Skin of body (tissue), 1 donor: ENCODE measurements at regions not wholly inside any gene's neighbourhood (a gene's known extent, or its start where the extent isn't known, plus 50 kb on each side); places are given as distances from the start of the nearest gene placed in this dataset.
"Not testable (repeated sequence)": the region's sequence is repeated elsewhere in the genome, so short reads cannot be mapped to it uniquely, and the experiment has no call there.

ENCODE experiments used
- DNase-seq: peaks from one replicate; lab custom pipeline; 2025; lab: John Stamatoyannopoulos, UW

GRCh38 chr9:7739595-7739994 lies 60.0 kb downstream of the DMAC1 start:
- no peak for DNase-seq

GRCh38 chr9:7735311-7735710 lies 64.3 kb downstream of the DMAC1 start:
- DNase-seq = no peak

GRCh38 chr9:7730164-7730445 lies 69.5 kb downstream of the DMAC1 start:
- no peak for DNase-seq

GRCh38 chr9:7729371-7730163 lies 70.0 kb downstream of the DMAC1 start:
- DNase-seq = no peak

- no peak for DNase-seq
Observed at GRCh38 chr9:7721291-7721690, 78.3 kb downstream of the DMAC1 start.

- not testable (repeated sequence) for DNase-seq
Observed at GRCh38 chr9:7713088-7713487, 86.5 kb downstream of the DMAC1 start.

- DNase-seq = no peak
Observed at GRCh38 chr9:7710686-7711085, 88.9 kb downstream of the DMAC1 start.

- no peak for DNase-seq
Observed at GRCh38 chr9:7707934-7708333, 91.6 kb downstream of the DMAC1 start.

GRCh38 chr9:7704543-7704942 lies 95.0 kb downstream of the DMAC1 start:
- DNase-seq = no peak

GRCh38 chr9:7691909-7692308 lies 107.7 kb downstream of the DMAC1 start:
- DNase-seq = no peak

GRCh38 chr9:7690014-7690413 lies 109.6 kb downstream of the DMAC1 start:
- no peak for DNase-seq

GRCh38 chr9:7688626-7689025 lies 111.0 kb downstream of the DMAC1 start:
- DNase-seq = no peak

- DNase-seq = no peak
Observed at GRCh38 chr9:7676609-7677156, 122.9 kb downstream of the DMAC1 start.

GRCh38 chr9:7671847-7672246 lies 127.7 kb downstream of the DMAC1 start:
- no peak for DNase-seq

GRCh38 chr9:7668541-7668940 lies 131.0 kb downstream of the DMAC1 start:
- no peak for DNase-seq

GRCh38 chr9:7665874-7666273 lies 133.7 kb downstream of the DMAC1 start:
- no peak for DNase-seq

- DNase-seq = no peak
Observed at GRCh38 chr9:7659766-7660165, 139.8 kb downstream of the DMAC1 start.

GRCh38 chr9:7656636-7657035 lies 142.9 kb downstream of the DMAC1 start:
- DNase-seq = no peak

- peak; percentile 9 for DNase-seq
Observed at GRCh38 chr9:7653262-7653661, 146.3 kb downstream of the DMAC1 start.

- DNase-seq = peak; percentile 88
Observed at GRCh38 chr9:7640231-7640630, 159.3 kb downstream of the DMAC1 start.

- no peak for DNase-seq
Observed at GRCh38 chr9:7639471-7639870, 160.1 kb downstream of the DMAC1 start.

- DNase-seq = peak; percentile 41
Observed at GRCh38 chr9:7636838-7637467, 162.6 kb downstream of the DMAC1 start.

- DNase-seq = no peak
Observed at GRCh38 chr9:7636309-7636708, 163.3 kb downstream of the DMAC1 start.
